Caco-2 (cell line): ENCODE measurements at regions not wholly inside any gene's neighbourhood (a gene's known extent, or its start where the extent isn't known, plus 50 kb on each side); places are given as distances from the start of the nearest gene placed in this dataset.
"Not testable (repeated sequence)": the region's sequence is repeated elsewhere in the genome, so short reads cannot be mapped to it uniquely, and the experiment has no call there.

Experiments
- BruUV-seq: library from RNA; stranded (reverse); fragments of 400-500 nt; replicated peaks from 2 replicates; lab custom pipeline; 2021; lab: Mats Ljungman, UMichigan
- CTCF ChIA-PET: fragments of 300-600 bp; sonication (Branson Sonifier 250); formaldehyde crosslinking; loops from one replicate; lab custom pipeline; 2022; ENCODE audit warnings: antibody characterized with exemption; lab: Charles Lee
- POLR2A ChIA-PET: fragments of 300-600 bp; sonication (Branson Sonifier 250); formaldehyde crosslinking; loops from one replicate; lab custom pipeline; 2022; ENCODE audit warnings: antibody characterized with exemption; lab: Charles Lee
- DNase-seq, 2 experiments: peaks; one replicate each; pipeline versions ENCODE4 v3.0.0 to v3.0.0-alpha.2; 2020 to 2022
- H3K27me3 ChIP-seq: replicated peaks from 2 replicates; pipeline ENCODE4 v1.6.0; 2011; ENCODE audit warnings: low read length; ENCODE audit not compliant: control insufficient read depth, insufficient read depth
- H3K36me3 ChIP-seq: 2 replicates; pipeline ENCODE4 v1.5.1; 2011; ENCODE audit warnings: low read length; ENCODE audit not compliant: control insufficient read depth, insufficient read depth
- H3K4me1 ChIP-seq: fragments of 250-450 bp; sonication (Bioruptor Pico); 2 replicates; pipeline ENCODE4 v1.5.1; 2020; ENCODE audit warnings: mild to moderate bottlenecking
- H3K4me3 ChIP-seq: 2 replicates; pipeline ENCODE4 v1.5.1; 2011; ENCODE audit warnings: low read depth, mild to moderate bottlenecking, control low read depth, low read length
- H3K9me3 ChIP-seq: fragments of 250-450 bp; sonication (Bioruptor Pico); 2 replicates; pipeline ENCODE4 v1.5.1; 2020; ENCODE audit warnings: mild to moderate bottlenecking, moderate library complexity
- H3K27ac Mint-ChIP-seq: one replicate; pipeline ENCODE4 v1.8.0; 2022; ENCODE audit warnings: mixed read lengths; ENCODE audit not compliant: unreplicated experiment
- H3K27me3 Mint-ChIP-seq: one replicate; pipeline ENCODE4 v1.8.0; 2022; ENCODE audit warnings: mixed read lengths; ENCODE audit not compliant: insufficient read depth, unreplicated experiment
- H3K36me3 Mint-ChIP-seq: one replicate; pipeline ENCODE4 v1.8.0; 2022; ENCODE audit warnings: mild to moderate bottlenecking, mixed read lengths; ENCODE audit not compliant: insufficient read depth, unreplicated experiment
- H3K4me1 Mint-ChIP-seq: one replicate; pipeline ENCODE4 v1.8.0; 2022; ENCODE audit warnings: low read depth, mixed read lengths; ENCODE audit not compliant: unreplicated experiment
- H3K4me3 Mint-ChIP-seq: one replicate; pipeline ENCODE4 v1.8.0; 2022; ENCODE audit warnings: mild to moderate bottlenecking, moderate library complexity, mixed read lengths; ENCODE audit not compliant: unreplicated experiment
- H3K9me3 Mint-ChIP-seq: one replicate; pipeline ENCODE4 v1.8.0; 2022; ENCODE audit warnings: mixed read lengths; ENCODE audit not compliant: unreplicated experiment
- intact Hi-C: fragments of 100-400 bp; cut with micrococcal nuclease; formaldehyde crosslinking; loops from one replicate; pipeline ENCODE4 v1.10.0; 2022; ENCODE audit not compliant: unreplicated experiment
- TF ChIP-seq, protein P1 (sequence below), 2 experiments: fragments of 200-600 bp in 1 of 2; IDR thresholded peaks; 1 replicate in 1 of 2; 2 replicates in 1 of 2; pipeline versions ENCODE4 v1.5.1 to v1.8.0; 2011 to 2022; ENCODE audit warnings: antibody characterized with exemption in 1 of 2, control low read depth in 1 of 2, inconsistent platforms in 1 of 2, low read depth in 1 of 2, low read length in 1 of 2, mild to moderate bottlenecking in 1 of 2, moderate library complexity in 1 of 2; ENCODE audit not compliant: insufficient read depth in 1 of 2, severe bottlenecking in 1 of 2, unreplicated experiment in 1 of 2

DNA sequence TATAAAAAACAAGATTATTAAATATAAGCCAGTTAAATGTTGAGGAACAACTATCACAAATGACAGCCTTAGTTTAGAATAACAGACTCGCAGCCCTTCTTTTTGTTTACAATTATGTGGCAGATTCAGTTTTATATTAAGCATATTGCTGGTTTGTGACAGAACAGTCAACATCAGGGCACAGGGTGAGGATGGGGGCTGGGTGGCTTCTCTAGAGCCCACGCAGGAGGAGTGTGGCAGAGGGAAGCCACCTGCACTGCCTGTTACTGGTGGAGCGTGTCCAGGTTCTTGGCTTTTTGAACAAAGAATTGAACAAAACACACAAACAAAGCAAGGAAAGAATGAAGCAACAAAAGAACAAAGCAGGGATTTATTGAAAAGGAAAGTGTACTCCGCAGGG lies 1415.2 kb downstream of the KHDRBS2 start:
- intact Hi-C loops, H3K9me3 ChIP-seq, H3K4me3 ChIP-seq, H3K4me1 ChIP-seq, POLR2A ChIA-PET, H3K27me3 ChIP-seq, H3K9me3 Mint-ChIP-seq, H3K27me3 Mint-ChIP-seq, DNase-seq, H3K36me3 ChIP-seq, BruUV-seq, H3K36me3 Mint-ChIP-seq, CTCF ChIA-PET, H3K27ac Mint-ChIP-seq, H3K4me3 Mint-ChIP-seq, H3K4me1 Mint-ChIP-seq: not testable (repeated sequence)

DNA sequence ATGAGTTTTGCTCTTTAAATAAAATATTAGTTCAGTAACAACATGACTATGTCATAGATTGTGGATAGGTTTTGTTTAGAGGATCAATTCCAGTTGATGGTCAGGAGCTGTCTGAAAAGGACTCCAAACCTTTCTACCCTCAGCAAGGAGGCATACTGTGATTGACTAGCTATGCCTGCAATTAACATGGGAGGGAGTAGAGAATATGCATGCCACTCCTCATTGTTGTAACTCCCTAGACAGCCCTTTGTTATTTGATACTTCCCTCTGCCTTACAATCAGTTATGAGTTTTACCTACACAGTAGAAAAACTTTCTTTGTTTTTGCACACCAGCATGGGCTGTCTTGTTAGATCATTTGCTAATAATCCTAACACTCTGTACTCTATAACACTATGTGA lies 1418.5 kb downstream of the KHDRBS2 start:
- POLR2A ChIA-PET: no interaction called here
- Mint-ChIP-seq H3K27me3 (no peaks in the 10 kb centered on the region), H3K27ac (no peak overlapping the region), H3K4me1 (no peaks in the 10 kb centered on the region), H3K36me3 (no peaks in the 10 kb centered on the region), H3K9me3 (no peaks in the 10 kb centered on the region), H3K4me3 (no peak overlapping the region)
- H3K36me3 ChIP-seq: no peaks in the 10 kb centered on the region
- H3K4me1 ChIP-seq: no peaks in the 10 kb centered on the region
- no peaks in the 10 kb centered on the region for H3K9me3 ChIP-seq
- TF ChIP-seq, protein P1, sequence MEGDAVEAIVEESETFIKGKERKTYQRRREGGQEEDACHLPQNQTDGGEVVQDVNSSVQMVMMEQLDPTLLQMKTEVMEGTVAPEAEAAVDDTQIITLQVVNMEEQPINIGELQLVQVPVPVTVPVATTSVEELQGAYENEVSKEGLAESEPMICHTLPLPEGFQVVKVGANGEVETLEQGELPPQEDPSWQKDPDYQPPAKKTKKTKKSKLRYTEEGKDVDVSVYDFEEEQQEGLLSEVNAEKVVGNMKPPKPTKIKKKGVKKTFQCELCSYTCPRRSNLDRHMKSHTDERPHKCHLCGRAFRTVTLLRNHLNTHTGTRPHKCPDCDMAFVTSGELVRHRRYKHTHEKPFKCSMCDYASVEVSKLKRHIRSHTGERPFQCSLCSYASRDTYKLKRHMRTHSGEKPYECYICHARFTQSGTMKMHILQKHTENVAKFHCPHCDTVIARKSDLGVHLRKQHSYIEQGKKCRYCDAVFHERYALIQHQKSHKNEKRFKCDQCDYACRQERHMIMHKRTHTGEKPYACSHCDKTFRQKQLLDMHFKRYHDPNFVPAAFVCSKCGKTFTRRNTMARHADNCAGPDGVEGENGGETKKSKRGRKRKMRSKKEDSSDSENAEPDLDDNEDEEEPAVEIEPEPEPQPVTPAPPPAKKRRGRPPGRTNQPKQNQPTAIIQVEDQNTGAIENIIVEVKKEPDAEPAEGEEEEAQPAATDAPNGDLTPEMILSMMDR (IDR thresholded peaks at IDR 0.05; ENCODE audit: insufficient read depth in 1 of 2, low read depth in 1 of 2, low read length in 1 of 2, severe bottlenecking in 1 of 2, unreplicated experiment in 1 of 2): no peak
- BruUV-seq: no TSS peak
- intact Hi-C loops: no loop called here
- DNase-seq: no peak
- H3K4me3 ChIP-seq: no peak overlapping the region
- H3K27me3 ChIP-seq: no peaks in the 10 kb centered on the region
- CTCF ChIA-PET: no interaction called here

DNA sequence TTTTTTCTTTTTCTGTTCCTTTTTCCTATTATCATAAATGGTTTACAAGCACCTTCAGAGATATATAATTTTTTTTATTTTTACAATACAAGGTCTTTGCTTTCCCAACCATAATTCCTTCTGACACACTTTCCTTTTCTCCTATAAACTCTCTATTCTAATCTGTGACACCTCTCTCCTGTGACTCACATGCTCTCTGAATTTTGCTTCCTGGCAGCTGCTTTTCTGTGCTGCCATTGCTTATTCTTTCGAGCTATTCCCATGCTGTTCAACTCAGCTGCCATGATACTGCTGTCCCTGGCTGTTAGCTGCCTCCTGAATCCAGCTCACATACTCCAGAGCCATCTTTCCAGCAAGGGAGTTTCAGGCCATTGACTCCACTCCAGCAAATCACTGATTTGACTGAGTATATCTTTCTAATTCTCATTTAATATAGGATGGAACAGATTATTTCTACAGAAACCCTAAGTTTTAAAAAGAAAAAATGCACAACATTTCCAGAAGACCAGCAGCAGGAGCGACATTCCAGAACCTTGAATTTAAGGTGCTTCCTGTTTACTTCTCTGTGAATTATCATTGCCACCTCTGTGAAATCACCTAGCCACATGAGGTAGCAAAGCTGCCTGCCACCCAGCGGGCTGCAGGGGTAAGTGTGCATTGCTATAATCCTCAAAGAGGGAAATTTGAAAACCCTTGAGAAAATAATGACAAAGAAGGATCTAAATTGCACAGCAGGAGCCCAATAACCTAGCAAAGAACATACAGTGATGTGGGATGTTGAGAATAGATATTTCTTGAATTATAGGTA lies 1442.6 kb downstream of the KHDRBS2 start:
- H3K4me3 Mint-ChIP-seq, BruUV-seq, H3K27ac Mint-ChIP-seq, H3K9me3 Mint-ChIP-seq, H3K4me3 ChIP-seq, H3K27me3 Mint-ChIP-seq, POLR2A ChIA-PET, H3K27me3 ChIP-seq, H3K4me1 ChIP-seq, H3K36me3 ChIP-seq, H3K36me3 Mint-ChIP-seq, CTCF ChIA-PET, H3K9me3 ChIP-seq, H3K4me1 Mint-ChIP-seq: not testable (repeated sequence)
- TF ChIP-seq, protein P1 (IDR thresholded peaks at IDR 0.05; ENCODE audit: insufficient read depth in 1 of 2, low read depth in 1 of 2, low read length in 1 of 2, severe bottlenecking in 1 of 2, unreplicated experiment in 1 of 2): peak in 1 of 2 experiments; percentile 15
- DNase-seq: peak in 1 of 2 experiments; percentile 24
- intact Hi-C loops: loop anchor here (10.0 kb wide), 1 partner anchor 89 kb away; no protein-coding TSS in a partner anchor

DNA sequence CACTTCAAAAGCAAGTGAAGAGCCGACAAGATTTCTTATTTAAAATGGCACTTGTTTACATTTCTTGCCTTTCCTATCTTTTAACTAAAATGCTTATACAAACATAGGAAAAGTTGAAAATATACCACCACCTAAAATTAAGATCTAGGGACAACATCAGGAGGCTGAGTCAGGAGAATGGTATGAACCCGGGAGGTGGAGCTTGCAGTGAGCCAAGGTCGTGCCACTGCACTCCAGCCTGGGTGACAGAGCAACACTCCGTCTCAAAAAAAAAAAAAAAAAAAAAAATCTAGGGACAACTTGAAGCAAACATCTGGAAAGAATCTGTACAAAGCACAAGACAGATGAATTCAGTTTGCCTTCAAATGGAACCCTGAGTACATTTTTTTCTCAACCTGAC lies 1455.3 kb downstream of the KHDRBS2 start:
- POLR2A ChIA-PET, H3K9me3 Mint-ChIP-seq, H3K9me3 ChIP-seq, DNase-seq, H3K4me3 ChIP-seq, H3K4me1 ChIP-seq, H3K36me3 Mint-ChIP-seq, BruUV-seq, CTCF ChIA-PET, H3K27ac Mint-ChIP-seq, H3K27me3 ChIP-seq, H3K27me3 Mint-ChIP-seq, H3K4me3 Mint-ChIP-seq, H3K36me3 ChIP-seq, H3K4me1 Mint-ChIP-seq, intact Hi-C loops: not testable (repeated sequence)

DNA sequence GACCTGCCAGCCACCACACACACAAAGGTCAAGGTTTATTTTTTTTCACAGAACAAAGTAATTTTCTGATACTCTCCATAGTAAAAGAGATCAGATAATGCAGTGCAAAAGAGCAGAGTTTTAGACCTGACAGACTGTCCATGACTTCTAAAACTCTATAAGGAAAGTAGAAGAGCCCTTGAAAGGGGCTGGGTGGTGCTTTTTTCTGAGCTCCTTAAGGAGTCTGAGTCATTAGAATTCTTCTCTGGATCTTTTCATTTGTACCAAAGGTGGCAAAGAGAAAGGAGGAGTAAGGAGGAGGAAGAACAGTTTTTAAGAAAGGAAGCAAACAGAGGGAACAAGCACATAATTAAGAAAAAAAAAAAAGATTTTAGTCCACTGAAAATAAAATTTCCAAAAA lies 1463.4 kb downstream of the KHDRBS2 start:
- H3K4me1 ChIP-seq, H3K4me1 Mint-ChIP-seq, POLR2A ChIA-PET, H3K27me3 ChIP-seq, H3K27me3 Mint-ChIP-seq, H3K4me3 ChIP-seq, H3K36me3 ChIP-seq, DNase-seq, CTCF ChIA-PET, H3K27ac Mint-ChIP-seq, intact Hi-C loops, H3K9me3 Mint-ChIP-seq, BruUV-seq, H3K4me3 Mint-ChIP-seq, H3K9me3 ChIP-seq, H3K36me3 Mint-ChIP-seq: not testable (repeated sequence)
